A549 (cell line): ENCODE measurements at regions not wholly inside any gene's neighbourhood (a gene's known extent, or its start where the extent isn't known, plus 50 kb on each side); places are given as distances from the start of the nearest gene placed in this dataset.
"Not testable (repeated sequence)": the region's sequence is repeated elsewhere in the genome, so short reads cannot be mapped to it uniquely, and the experiment has no call there.

ENCODE experiments used
- ATAC-seq, 2 experiments: fragments of 200-7000 bp in 1 of 2; fragments of >200 bp in 1 of 2; cut with Nextera tagmentation in 1 of 2; cut with Tn5 transposase in 1 of 2; 3 replicates each; pipeline versions ENCODE4 v1.8.0 to v1.9.1; 2018 to 2020; ENCODE audit warnings: mild to moderate bottlenecking in 1 of 2, moderate library complexity in 1 of 2
- CTCF ChIA-PET: fragments of 300-600 bp; sonication (Branson Sonifier 250); formaldehyde crosslinking; extraction: SDS; loops from one replicate; lab custom pipeline; 2021; ENCODE audit warnings: antibody characterized with exemption, inconsistent platforms; lab: Yijun Ruan, JAX
- POLR2A ChIA-PET: fragments of 350-600 bp; formaldehyde crosslinking; extraction: SDS; loops from one replicate; lab custom pipeline; 2021; ENCODE audit warnings: antibody characterized with exemption, inconsistent platforms; lab: Yijun Ruan, JAX
- DNase-seq, 2 experiments: peaks; one replicate each; pipeline versions ENCODE4 v3.0.0 to v3.0.0-alpha.2; 2011 to 2016; ENCODE audit warnings: low read depth in 1 of 2, low spot score in 1 of 2
- FAIRE-seq: peaks from 2 replicates; lab custom pipeline; 2011; peaks lifted over from hg19 to GRCh38; lab: Jason Lieb, UNC
- H3K27ac ChIP-seq, 2 experiments: fragments of >200 bp; sonication (Bioruptor Twin); formaldehyde crosslinking; 3 replicates each; pipeline ENCODE4 v1.5.1; 2016 to 2017
- H3K4me1 ChIP-seq: fragments of >200 bp; sonication (Bioruptor Twin); formaldehyde crosslinking; 3 replicates; pipeline ENCODE4 v1.6.1; 2016
- H3K4me2 ChIP-seq: fragments of >200 bp; sonication (Bioruptor Twin); formaldehyde crosslinking; 3 replicates; pipeline ENCODE4 v1.6.1; 2016
- H3K4me3 ChIP-seq: fragments of >200 bp; sonication (Bioruptor Twin); formaldehyde crosslinking; 3 replicates; pipeline ENCODE4 v1.5.1; 2016
- H3K9me3 ChIP-seq: fragments of >200 bp; sonication (Bioruptor Twin); formaldehyde crosslinking; 3 replicates; pipeline ENCODE4 v1.6.1; 2016
- ATOH8 ChIP-seq: fragments of 250-450 bp; sonication (Bioruptor Pico); IDR thresholded peaks from 2 replicates; pipeline ENCODE4 v1.5.0; 2020; ENCODE audit warnings: low read depth, mild to moderate bottlenecking, moderate library complexity
- CEBPB ChIP-seq, 2 experiments: fragments of >200 bp in 1 of 2; sonication (Bioruptor Twin) in 1 of 2; formaldehyde crosslinking in 1 of 2; IDR thresholded peaks; 2 replicates each; pipeline ENCODE4 v1.6.1; 2012 to 2016
- CTCF ChIP-seq: fragments of >200 bp; sonication (Bioruptor Twin); formaldehyde crosslinking; IDR thresholded peaks from 3 replicates; pipeline ENCODE4 v1.5.1; 2016
- FOXS1 ChIP-seq: fragments of 250-450 bp; sonication (Bioruptor Pico); IDR thresholded peaks from 2 replicates; pipeline ENCODE4 v1.5.0; 2020; ENCODE audit warnings: mild to moderate bottlenecking, moderate library complexity
- HDAC2 ChIP-seq: fragments of 200-600 bp; sonication (generic); IDR thresholded peaks from 2 replicates; pipeline ENCODE4 v1.6.1; 2016
- HEYL ChIP-seq: fragments of 250-450 bp; sonication (Bioruptor Pico); IDR thresholded peaks from 2 replicates; pipeline ENCODE4 v1.8.0; 2021; ENCODE audit warnings: mild to moderate bottlenecking, moderate library complexity
- HOXA7 ChIP-seq: fragments of 250-450 bp; sonication (Bioruptor Pico); IDR thresholded peaks from 2 replicates; pipeline ENCODE4 v1.5.0; 2020; ENCODE audit warnings: mild to moderate bottlenecking, moderate library complexity
- JUN ChIP-seq, 2 experiments: fragments of >200 bp; sonication (Bioruptor Twin); formaldehyde crosslinking; IDR thresholded peaks; 2 replicates in 1 of 2; 3 replicates in 1 of 2; pipeline ENCODE4 v1.6.1; 2016 to 2017
- KDM5A ChIP-seq: fragments of 200-600 bp; sonication (generic); IDR thresholded peaks from 2 replicates; pipeline ENCODE4 v1.6.1; 2016; ENCODE audit warnings: antibody characterized with exemption, mild to moderate bottlenecking
- MAFK ChIP-seq: fragments of 450-650 bp; IDR thresholded peaks from 2 replicates; pipeline ENCODE4 v1.6.1; 2014; ENCODE audit not compliant: partially characterized antibody
- MAZ ChIP-seq: fragments of 150-350 bp; IDR thresholded peaks from 2 replicates; pipeline ENCODE4 v1.6.1; 2014; ENCODE audit warnings: antibody characterized with exemption, low read depth, low read length, borderline replicate concordance
- PHF8 ChIP-seq: fragments of 200-600 bp; sonication (generic); IDR thresholded peaks from 2 replicates; pipeline ENCODE4 v1.6.1; 2016; ENCODE audit warnings: low read depth, mild to moderate bottlenecking, antibody characterized with exemption, moderate library complexity, borderline replicate concordance
- RARB ChIP-seq: fragments of 250-450 bp; sonication (Bioruptor Pico); IDR thresholded peaks from 2 replicates; pipeline ENCODE4 v1.8.0; 2021; ENCODE audit warnings: mild to moderate bottlenecking, moderate library complexity
- RFX5 ChIP-seq: fragments of 450-650 bp; IDR thresholded peaks from 2 replicates; pipeline ENCODE4 v1.7.1; 2014; ENCODE audit warnings: antibody characterized with exemption, mild to moderate bottlenecking, moderate library complexity
- RNF2 ChIP-seq: fragments of 200-600 bp; sonication (generic); IDR thresholded peaks from 2 replicates; pipeline ENCODE4 v1.6.1; 2016; ENCODE audit warnings: low read depth, mild to moderate bottlenecking, antibody characterized with exemption, moderate library complexity, borderline replicate concordance
- ZC3H11A ChIP-seq: fragments of 450-650 bp; IDR thresholded peaks from 2 replicates; pipeline ENCODE4 v1.6.1; 2014; ENCODE audit warnings: antibody characterized with exemption, mild to moderate bottlenecking
- ZNF302 ChIP-seq: fragments of 250-450 bp; sonication (Bioruptor Pico); IDR thresholded peaks from 2 replicates; pipeline ENCODE4 v1.9.0; 2021; ENCODE audit warnings: inconsistent platforms, mild to moderate bottlenecking, moderate library complexity
- ZSCAN20 ChIP-seq: fragments of 250-450 bp; sonication (Bioruptor Pico); IDR thresholded peaks from 2 replicates; pipeline ENCODE4 v1.8.0; 2022; ENCODE audit warnings: mild to moderate bottlenecking, moderate library complexity
- WGBS: methylation state at CpG from one replicate; pipeline ENCODE4 v1.1.6; 2017; ENCODE audit errors: missing lambda C conversion rate; 5-methylcytosine and 5-hydroxymethylcytosine counted together
- TF ChIP-seq, protein P1 (sequence below): fragments of 250-450 bp; sonication (Bioruptor Pico); IDR thresholded peaks from 2 replicates; pipeline ENCODE4 v1.5.0; 2021; ENCODE audit warnings: mild to moderate bottlenecking, moderate library complexity, borderline replicate concordance
- TF ChIP-seq, protein P2 (sequence below): IDR thresholded peaks from 2 replicates; pipeline ENCODE4 v1.6.1; 2012; ENCODE audit warnings: low read depth, borderline replicate concordance

DNA sequence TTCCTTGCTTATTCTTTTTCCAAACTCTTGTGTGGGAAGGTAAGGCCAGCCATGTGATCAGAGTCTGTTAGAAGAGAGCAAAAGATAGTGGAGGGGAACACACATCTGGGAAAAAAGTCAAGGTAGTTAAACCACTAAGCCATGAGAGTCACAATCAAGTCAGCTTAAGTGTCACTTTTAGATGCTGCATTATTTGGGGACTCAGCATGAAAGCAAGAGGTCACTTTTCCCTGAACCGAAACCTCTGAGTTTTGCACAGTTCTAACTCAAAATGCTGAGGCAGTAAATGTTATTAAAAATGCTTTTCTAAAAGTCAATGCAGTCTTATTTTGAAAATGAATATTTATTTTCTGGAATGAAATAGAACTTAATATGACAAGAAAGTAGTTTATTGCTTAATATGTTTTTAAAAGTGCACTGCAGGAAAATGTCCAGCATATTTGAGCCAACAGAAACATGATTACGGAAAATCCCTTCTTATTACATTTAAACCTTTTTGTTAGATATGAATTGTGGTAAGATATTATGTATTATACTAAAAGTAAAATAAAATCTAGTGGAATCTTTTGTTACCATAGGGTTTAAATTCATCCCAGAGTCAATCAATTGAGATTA, 69.3 kb downstream of the RBM11 start:
- WGBS = 81% methylated on average over 2 of the region's 2 CpGs
- POLR2A ChIA-PET = no interaction called here

GRCh38 chr21:14284481-14284880, 68.5 kb downstream of the RBM11 start:
- Histone ChIP-seq H3K27ac (no peak overlapping the region), H3K4me3 (no peak overlapping the region), H3K4me1 (no peaks in the 10 kb centered on the region), H3K9me3 (no peaks in the 10 kb centered on the region), H3K4me2 (no peak overlapping the region)
- TF ChIP-seq CEBPB (IDR thresholded peaks at IDR 0.05) (no peak), RNF2 (no peak), ATOH8 (CRISPR knock-in tag) (no peak), ZC3H11A (no peak), MAZ (no peak), JUN (IDR thresholded peaks at IDR 0.05) (no peak), ZSCAN20 (no peak), PHF8 (no peak), HEYL (no peak), ZNF302 (no peak), CTCF (no peak), KDM5A (no peak)
- TF ChIP-seq, protein P1, sequence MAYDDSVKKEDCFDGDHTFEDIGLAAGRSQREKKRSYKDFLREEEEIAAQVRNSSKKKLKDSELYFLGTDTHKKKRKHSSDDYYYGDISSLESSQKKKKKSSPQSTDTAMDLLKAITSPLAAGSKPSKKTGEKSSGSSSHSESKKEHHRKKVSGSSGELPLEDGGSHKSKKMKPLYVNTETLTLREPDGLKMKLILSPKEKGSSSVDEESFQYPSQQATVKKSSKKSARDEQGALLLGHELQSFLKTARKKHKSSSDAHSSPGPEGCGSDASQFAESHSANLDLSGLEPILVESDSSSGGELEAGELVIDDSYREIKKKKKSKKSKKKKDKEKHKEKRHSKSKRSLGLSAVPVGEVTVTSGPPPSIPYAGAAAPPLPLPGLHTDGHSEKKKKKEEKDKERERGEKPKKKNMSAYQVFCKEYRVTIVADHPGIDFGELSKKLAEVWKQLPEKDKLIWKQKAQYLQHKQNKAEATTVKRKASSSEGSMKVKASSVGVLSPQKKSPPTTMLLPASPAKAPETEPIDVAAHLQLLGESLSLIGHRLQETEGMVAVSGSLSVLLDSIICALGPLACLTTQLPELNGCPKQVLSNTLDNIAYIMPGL (CRISPR knock-in tag) = no peak
- TF ChIP-seq, protein P2, sequence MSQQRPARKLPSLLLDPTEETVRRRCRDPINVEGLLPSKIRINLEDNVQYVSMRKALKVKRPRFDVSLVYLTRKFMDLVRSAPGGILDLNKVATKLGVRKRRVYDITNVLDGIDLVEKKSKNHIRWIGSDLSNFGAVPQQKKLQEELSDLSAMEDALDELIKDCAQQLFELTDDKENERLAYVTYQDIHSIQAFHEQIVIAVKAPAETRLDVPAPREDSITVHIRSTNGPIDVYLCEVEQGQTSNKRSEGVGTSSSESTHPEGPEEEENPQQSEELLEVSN = no peak
- no peak for FAIRE-seq
- ATAC-seq = no peak
- POLR2A ChIA-PET = no interaction called here
- DNase-seq = no peak
- CTCF ChIA-PET = no interaction called here
- 27% methylated on average over 3 of the region's 3 CpGs for WGBS

More for the DNA sequence above, 69.3 kb downstream of the RBM11 start:
- no peak overlapping the region for H3K4me3 ChIP-seq
- DNase-seq (no peak), FAIRE-seq (no peak), ATAC-seq (no peak)
- no peaks in the 10 kb centered on the region for H3K4me1 ChIP-seq
- H3K27ac ChIP-seq = no peak overlapping the region
- TF ChIP-seq HOXA7 (CRISPR knock-in tag) (no peak), RFX5 (no peak), HDAC2 (no peak), MAFK (no peak), RARB (CRISPR knock-in tag) (no peak), FOXS1 (CRISPR knock-in tag) (no peak), ZSCAN20 (no peak)
- TF ChIP-seq, protein P1 (CRISPR knock-in tag) = no peak
- CTCF ChIA-PET = no interaction called here
- no peaks in the 10 kb centered on the region for H3K9me3 ChIP-seq
- no peak overlapping the region for H3K4me2 ChIP-seq

- H3K27ac ChIP-seq, POLR2A ChIA-PET, H3K4me3 ChIP-seq, DNase-seq, H3K9me3 ChIP-seq, H3K4me1 ChIP-seq, CTCF ChIA-PET, H3K4me2 ChIP-seq, ATAC-seq, FAIRE-seq: not testable (repeated sequence)
- WGBS = 30% methylated on average over 8 of the region's 11 CpGs
Observed at GRCh38 chr21:14281188-14281900, 65.4 kb downstream of the RBM11 start.
